ENCODE measurements at regions not wholly inside any gene's neighbourhood (a gene's known extent, or its start where the extent isn't known, plus 50 kb on each side); places are given as distances from the start of the nearest gene placed in this dataset.

- no peak for TF ChIP-seq CTCF (IDR thresholded peaks at IDR 0.05)
- TF ChIP-seq POLR2A (IDR thresholded peaks at IDR 0.05), result no peak
Measured at GRCh38 chr2:2731816-2732284, 400.8 kb upstream of the MYT1L start.

All from right lobe of liver (tissue), 4 donors.